NB4 (cell line): ENCODE measurements at regions not wholly inside any gene's neighbourhood (a gene's known extent, or its start where the extent isn't known, plus 50 kb on each side); places are given as distances from the start of the nearest gene placed in this dataset.
"Not testable (repeated sequence)": the region's sequence is repeated elsewhere in the genome, so short reads cannot be mapped to it uniquely, and the experiment has no call there.

Source experiments
- DNase-seq: peaks from one replicate; pipeline ENCODE4 v3.0.0; 2010; ENCODE audit warnings: low read depth
- H3K4me3 ChIP-seq: one replicate; pipeline ENCODE4 v1.5.1; 2011; ENCODE audit warnings: mild to moderate bottlenecking, low read depth, low read length, moderate library complexity
- MYC ChIP-seq: IDR thresholded peaks from 2 replicates; pipeline ENCODE4 v1.6.1; 2011; ENCODE audit warnings: low read depth, low read length
- POLR2A ChIP-seq: IDR thresholded peaks from 2 replicates; pipeline ENCODE4 v1.6.1; 2011; ENCODE audit warnings: mild to moderate bottlenecking; ENCODE audit not compliant: insufficient read length; ENCODE audit errors: extremely low read depth
- TF ChIP-seq, protein P1 (sequence below): IDR thresholded peaks from 2 replicates; pipeline ENCODE4 v1.6.1; 2011; ENCODE audit warnings: low read depth, low read length
- TF ChIP-seq, protein P2 (sequence below): IDR thresholded peaks from one replicate; pipeline ENCODE4 v1.5.1; 2012; ENCODE audit warnings: low read depth, low read length

DNA sequence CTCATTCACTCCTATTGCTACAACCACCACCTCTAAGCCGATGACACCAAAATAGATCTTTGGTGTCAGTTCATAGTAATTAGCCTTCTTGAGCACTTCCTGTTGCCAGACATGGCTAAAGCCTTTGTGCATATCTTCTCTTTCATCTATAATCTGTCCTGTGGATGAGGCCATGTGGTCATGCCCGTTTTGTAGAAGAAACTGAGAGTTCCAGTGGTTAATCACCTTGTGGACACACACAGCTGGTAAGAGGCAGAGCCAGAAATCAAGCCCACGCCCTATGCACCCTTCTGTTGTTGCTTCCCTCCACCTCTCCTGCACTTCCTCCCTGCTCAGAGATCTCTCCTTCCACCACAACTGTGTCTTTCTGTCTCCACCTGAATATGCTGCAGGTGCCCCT, 285.1 kb upstream of the PFKP start:
- TF ChIP-seq MYC (no peak), POLR2A (no peak)
- TF ChIP-seq, protein P1, sequence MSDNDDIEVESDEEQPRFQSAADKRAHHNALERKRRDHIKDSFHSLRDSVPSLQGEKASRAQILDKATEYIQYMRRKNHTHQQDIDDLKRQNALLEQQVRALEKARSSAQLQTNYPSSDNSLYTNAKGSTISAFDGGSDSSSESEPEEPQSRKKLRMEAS, result no peak
- TF ChIP-seq, protein P2, sequence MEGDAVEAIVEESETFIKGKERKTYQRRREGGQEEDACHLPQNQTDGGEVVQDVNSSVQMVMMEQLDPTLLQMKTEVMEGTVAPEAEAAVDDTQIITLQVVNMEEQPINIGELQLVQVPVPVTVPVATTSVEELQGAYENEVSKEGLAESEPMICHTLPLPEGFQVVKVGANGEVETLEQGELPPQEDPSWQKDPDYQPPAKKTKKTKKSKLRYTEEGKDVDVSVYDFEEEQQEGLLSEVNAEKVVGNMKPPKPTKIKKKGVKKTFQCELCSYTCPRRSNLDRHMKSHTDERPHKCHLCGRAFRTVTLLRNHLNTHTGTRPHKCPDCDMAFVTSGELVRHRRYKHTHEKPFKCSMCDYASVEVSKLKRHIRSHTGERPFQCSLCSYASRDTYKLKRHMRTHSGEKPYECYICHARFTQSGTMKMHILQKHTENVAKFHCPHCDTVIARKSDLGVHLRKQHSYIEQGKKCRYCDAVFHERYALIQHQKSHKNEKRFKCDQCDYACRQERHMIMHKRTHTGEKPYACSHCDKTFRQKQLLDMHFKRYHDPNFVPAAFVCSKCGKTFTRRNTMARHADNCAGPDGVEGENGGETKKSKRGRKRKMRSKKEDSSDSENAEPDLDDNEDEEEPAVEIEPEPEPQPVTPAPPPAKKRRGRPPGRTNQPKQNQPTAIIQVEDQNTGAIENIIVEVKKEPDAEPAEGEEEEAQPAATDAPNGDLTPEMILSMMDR, result no peak
- no peak overlapping the region for H3K4me3 ChIP-seq
- no peak for DNase-seq

DNA sequence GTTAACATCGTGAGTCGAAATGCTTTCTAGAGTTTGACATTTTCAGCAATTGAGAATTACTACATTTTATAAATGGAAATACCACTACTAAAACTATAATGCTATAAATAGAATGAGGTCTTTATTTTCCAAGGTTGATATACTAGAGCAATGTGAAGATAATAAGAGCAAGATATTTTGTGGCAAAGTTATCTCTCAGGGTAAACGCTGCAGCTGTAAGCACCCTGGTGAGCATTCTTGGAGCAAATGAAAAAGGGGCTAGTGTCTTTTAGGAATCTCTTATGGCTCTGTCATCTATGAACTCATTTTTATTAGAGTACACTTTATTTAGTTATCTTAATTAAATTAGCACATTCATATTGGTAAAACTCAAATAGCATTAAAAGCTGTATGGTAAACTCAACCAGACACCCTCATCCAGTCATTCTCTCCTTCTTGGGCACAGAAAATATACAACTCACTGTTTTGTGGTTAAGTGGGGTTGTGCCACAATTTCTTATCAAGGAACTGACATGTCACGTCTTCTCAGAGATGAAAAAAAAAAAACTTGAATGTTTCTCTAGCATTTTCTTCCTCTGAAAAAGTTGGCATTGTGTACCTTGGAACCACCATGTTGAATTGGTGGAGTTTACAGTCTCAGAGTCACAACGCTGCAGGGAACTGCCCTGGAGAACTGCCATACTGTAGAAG, 289.5 kb upstream of the PFKP start:
- no peak for DNase-seq
- H3K4me3 ChIP-seq, result no peak overlapping the region
- TF ChIP-seq POLR2A (no peak), MYC (no peak)
- TF ChIP-seq, protein P1, result no peak
- TF ChIP-seq, protein P2, result no peak

DNA sequence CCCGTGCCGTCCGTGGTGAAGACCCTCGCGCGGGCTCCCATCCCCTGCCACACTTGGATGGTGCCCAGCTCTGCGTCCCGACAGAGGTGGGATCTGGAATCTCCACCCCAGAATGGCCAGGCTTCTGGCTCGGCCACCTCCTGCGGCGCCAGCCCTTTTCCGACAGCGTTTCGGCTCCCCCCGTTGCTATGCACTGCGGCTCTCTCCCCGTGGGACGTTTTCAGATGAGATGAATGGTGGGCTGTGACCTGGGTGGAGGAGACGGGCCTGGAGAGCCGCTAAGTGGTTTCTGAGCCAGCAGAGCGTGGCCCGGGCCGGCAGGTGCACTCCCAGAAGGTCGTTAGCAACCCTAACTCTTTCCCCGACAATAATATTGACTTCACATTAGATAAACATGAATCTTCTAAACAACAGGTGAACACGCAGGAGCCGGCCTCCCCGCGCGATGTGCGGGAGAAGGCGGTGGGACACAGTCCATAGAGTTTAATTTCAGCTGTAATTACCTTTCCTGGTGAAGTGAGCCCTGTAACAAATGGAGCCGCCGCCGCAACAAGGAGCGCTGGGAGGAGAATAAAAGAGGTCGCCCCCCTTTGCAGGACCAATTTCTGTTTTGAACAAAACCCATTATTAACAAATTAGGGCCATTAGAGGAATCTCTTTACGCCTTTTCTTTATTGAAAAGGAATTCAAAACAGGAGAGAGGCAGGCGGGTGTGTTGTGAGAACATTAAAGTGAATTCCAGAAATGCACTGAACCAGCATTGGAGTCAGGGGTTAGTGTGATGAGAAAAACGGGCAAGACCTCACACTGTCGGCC, 294.3 kb upstream of the PFKP start:
- no peak overlapping the region for H3K4me3 ChIP-seq
- no peak for DNase-seq
- TF ChIP-seq, protein P2, result no peak
- TF ChIP-seq MYC, result no peak
- TF ChIP-seq, protein P1, result no peak
- no peak for TF ChIP-seq POLR2A

DNA sequence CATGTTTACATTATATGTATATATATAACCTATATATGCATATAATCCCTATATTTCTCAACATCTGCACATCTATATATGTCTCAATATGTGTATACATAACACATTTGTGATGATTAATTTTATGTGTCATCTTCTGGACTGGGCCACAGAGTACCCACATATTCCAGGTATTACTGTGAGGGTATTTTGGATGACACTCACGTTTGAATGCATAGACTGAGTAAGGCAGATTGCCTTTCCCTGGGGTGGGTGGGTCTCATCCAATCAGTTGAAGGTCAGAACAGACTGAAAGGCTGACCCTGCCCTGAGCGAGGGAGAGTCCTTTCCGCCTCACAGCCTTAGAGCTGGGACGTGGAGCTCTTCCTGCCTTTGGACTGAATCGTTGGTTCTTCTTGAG, 295.2 kb upstream of the PFKP start:
- DNase-seq, result no peak
- no peak overlapping the region for H3K4me3 ChIP-seq
- TF ChIP-seq, protein P2, result no peak
- TF ChIP-seq, protein P1, result no peak
- no peak for TF ChIP-seq POLR2A
- TF ChIP-seq MYC, result no peak

DNA sequence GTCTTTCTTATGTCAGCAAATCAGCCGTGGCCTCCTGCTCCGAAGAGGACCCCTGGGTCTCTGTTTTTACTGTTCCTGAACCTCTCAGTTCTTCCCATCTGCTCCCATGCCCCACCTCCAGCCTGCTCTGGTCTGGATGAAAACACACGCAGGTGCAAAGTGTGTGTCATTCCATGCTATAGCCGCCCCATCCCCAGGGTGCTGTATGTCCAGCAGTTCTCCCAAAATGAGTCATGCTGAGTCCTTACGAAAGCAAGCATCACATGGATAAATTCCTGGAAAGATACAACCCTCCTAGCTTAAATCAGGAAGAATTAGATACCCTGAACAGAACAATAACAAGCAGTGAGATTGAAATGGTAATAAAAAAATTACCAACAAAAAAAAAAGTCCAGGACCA, 300.1 kb upstream of the PFKP start:
- H3K4me3 ChIP-seq, DNase-seq: not testable (repeated sequence)

DNA sequence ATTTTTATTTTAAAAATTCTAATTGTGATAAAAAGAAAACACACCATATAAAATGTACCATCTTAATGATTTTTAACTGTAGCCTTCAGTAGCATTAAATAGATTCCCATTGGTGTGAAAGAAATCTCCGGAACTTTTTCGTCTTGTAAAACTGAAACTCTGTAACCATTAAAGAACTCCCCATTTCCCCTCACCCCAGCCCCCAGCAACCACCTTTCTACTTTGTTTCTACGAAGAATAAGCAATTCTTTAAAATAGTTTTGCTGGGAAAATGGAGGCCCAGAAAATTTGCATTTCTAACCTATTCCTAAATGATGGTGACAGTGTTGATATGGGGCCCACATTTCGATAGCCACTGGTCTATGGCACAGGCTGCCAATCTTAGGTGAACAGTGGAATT, 305.4 kb upstream of the PFKP start:
- no peak overlapping the region for H3K4me3 ChIP-seq
- DNase-seq, result no peak
- TF ChIP-seq POLR2A, result no peak
- no peak for TF ChIP-seq MYC
- TF ChIP-seq, protein P1, result no peak
- TF ChIP-seq, protein P2, result no peak
